ENCODE measurements at regions not wholly inside any gene's neighbourhood (a gene's known extent, or its start where the extent isn't known, plus 50 kb on each side); places are given as distances from the start of the nearest gene placed in this dataset.

- no peak for DNase-seq
- H3K9me3 ChIP-seq (ENCODE audit: low read length) = no peaks in the 10 kb centered on the region
- Mint-ChIP-seq H3K4me3 (no peak overlapping the region), H3K36me3 (no peaks in the 10 kb centered on the region), H3K27ac (no peak overlapping the region), H3K27me3 (no peaks in the 10 kb centered on the region), H3K9me3 (no peaks in the 10 kb centered on the region), H3K4me1 (no peaks in the 10 kb centered on the region)
- no peaks in the 10 kb centered on the region for H3K27me3 ChIP-seq (ENCODE audit: insufficient read depth, low read length, poor library complexity, severe bottlenecking)
- no peaks in the 10 kb centered on the region for H3K4me1 ChIP-seq (ENCODE audit: insufficient read depth, low read length)
- CTCF ChIA-PET = no interaction called here
- H3K27ac ChIP-seq (ENCODE audit: low read depth, low read length) = no peak overlapping the region
- H3K36me3 ChIP-seq (ENCODE audit: insufficient read depth, low read length) = no peaks in the 10 kb centered on the region
- no peak overlapping the region for H3K4me3 ChIP-seq (ENCODE audit: low read length)
- POLR2A ChIA-PET = no interaction called here
Observed at GRCh38 chrY:14468151-14468683, 56.1 kb upstream of the NLGN4Y start.

GRCh38 chrY:14472421-14472820 is 51.9 kb upstream of the NLGN4Y start:
- Mint-ChIP-seq H3K9me3 (no peaks in the 10 kb centered on the region), H3K4me1 (no peaks in the 10 kb centered on the region), H3K27ac (no peak overlapping the region), H3K27me3 (no peaks in the 10 kb centered on the region), H3K36me3 (no peaks in the 10 kb centered on the region), H3K4me3 (no peak overlapping the region)
- no peak overlapping the region for H3K4me3 ChIP-seq (ENCODE audit: low read length)
- H3K36me3 ChIP-seq (ENCODE audit: insufficient read depth, low read length) = no peaks in the 10 kb centered on the region
- DNase-seq = no peak
- H3K9me3 ChIP-seq (ENCODE audit: low read length) = no peaks in the 10 kb centered on the region
- no peaks in the 10 kb centered on the region for H3K4me1 ChIP-seq (ENCODE audit: insufficient read depth, low read length)
- no peak overlapping the region for H3K27ac ChIP-seq (ENCODE audit: low read depth, low read length)
- H3K27me3 ChIP-seq (ENCODE audit: insufficient read depth, low read length, poor library complexity, severe bottlenecking) = no peaks in the 10 kb centered on the region
- POLR2A ChIA-PET = no interaction called here
- CTCF ChIA-PET = no interaction called here

- POLR2A ChIA-PET = no interaction called here
Observed at GRCh38 chrY:14473320-14473719, 51.0 kb upstream of the NLGN4Y start.

More at GRCh38 chrY:14473320-14473719, 51.0 kb upstream of the NLGN4Y start:
- Mint-ChIP-seq H3K36me3 (no peaks in the 10 kb centered on the region), H3K27ac (no peak overlapping the region), H3K27me3 (no peaks in the 10 kb centered on the region), H3K4me1 (no peaks in the 10 kb centered on the region), H3K4me3 (no peak overlapping the region), H3K9me3 (peaks cover 0 to 4% (median 0%) of the 10 kb centered on the region in 5 donors)
- CTCF ChIA-PET = no interaction called here
- no peak overlapping the region for H3K27ac ChIP-seq (ENCODE audit: low read depth, low read length)
- no peaks in the 10 kb centered on the region for H3K9me3 ChIP-seq (ENCODE audit: low read length)
- H3K4me3 ChIP-seq (ENCODE audit: low read length) = no peak overlapping the region
- H3K36me3 ChIP-seq (ENCODE audit: insufficient read depth, low read length) = no peaks in the 10 kb centered on the region
- H3K4me1 ChIP-seq (ENCODE audit: insufficient read depth, low read length) = no peaks in the 10 kb centered on the region
- no peak for DNase-seq
- H3K27me3 ChIP-seq (ENCODE audit: insufficient read depth, low read length, poor library complexity, severe bottlenecking) = no peaks in the 10 kb centered on the region

All from CD8-positive, alpha-beta memory T cell (primary cell).